ENCODE measurements at regions not wholly inside any gene's neighbourhood (a gene's known extent, or its start where the extent isn't known, plus 50 kb on each side); places are given as distances from the start of the nearest gene placed in this dataset.

- Histone ChIP-seq H2AFZ (ENCODE audit: low read length) (no peak overlapping the region), H3K4me2 (ENCODE audit: low read length) (no peak overlapping the region), H3K4me3 (ENCODE audit: low read depth, low read length, poor library complexity, severe bottlenecking) (no peak overlapping the region), H3K4me1 (ENCODE audit: insufficient read depth, low read length, poor library complexity, severe bottlenecking) (no peaks in the 10 kb centered on the region), H3K27ac (ENCODE audit: low read depth, low read length, poor library complexity, severe bottlenecking) (no peak overlapping the region), H3K36me3 (ENCODE audit: insufficient read depth, low read length) (no peaks in the 10 kb centered on the region), H3K79me2 (ENCODE audit: insufficient read depth, low read depth, low read length) (no peaks in the 10 kb centered on the region), H3K9me2 (ENCODE audit: insufficient read depth, low read length) (no peaks in the 10 kb centered on the region), H3K9me3 (ENCODE audit: low read length) (peaks cover 23% of the 10 kb centered on the region; the same call in 1 of the 2 replicates), H4K20me1 (ENCODE audit: insufficient read depth, low read length) (no peaks in the 10 kb centered on the region)
- TF ChIP-seq EZH2phosphoT487 (IDR thresholded peaks at IDR 0.05; ENCODE audit: borderline replicate concordance, low read depth, low read length) (no peak), CTCF (conservative IDR thresholded peaks at IDR 0.05; ENCODE audit: low read length) (no peak)
- BruUV-seq (replicated peaks): no TSS peak
- POLR2A ChIA-PET: no interaction called here
- intact Hi-C loops (cut with micrococcal nuclease; ENCODE audit: unreplicated experiment): no loop called here
- DNase-seq (ENCODE audit: low spot score): no peak
- CTCF ChIA-PET (ENCODE audit: unreplicated experiment): no interaction called here
Measured at GRCh38 chr11:128311742-128312719, 275.3 kb downstream of the ETS1 start.

GRCh38 chr11:128310676-128311445 is 276.5 kb downstream of the ETS1 start:
- Histone ChIP-seq H3K36me3 (ENCODE audit: insufficient read depth, low read length) (no peaks in the 10 kb centered on the region), H3K9me2 (ENCODE audit: insufficient read depth, low read length) (no peaks in the 10 kb centered on the region), H2AFZ (ENCODE audit: low read length) (no peak overlapping the region), H3K4me2 (ENCODE audit: low read length) (no peak overlapping the region), H3K9me3 (ENCODE audit: low read length) (peaks cover 23% of the 10 kb centered on the region; the same call in 1 of the 2 replicates), H4K20me1 (ENCODE audit: insufficient read depth, low read length) (no peaks in the 10 kb centered on the region), H3K27ac (ENCODE audit: low read depth, low read length, poor library complexity, severe bottlenecking) (no peak overlapping the region), H3K4me1 (ENCODE audit: insufficient read depth, low read length, poor library complexity, severe bottlenecking) (peaks cover 3% of the 10 kb centered on the region), H3K4me3 (ENCODE audit: low read depth, low read length, poor library complexity, severe bottlenecking) (no peak overlapping the region), H3K79me2 (ENCODE audit: insufficient read depth, low read depth, low read length) (no peaks in the 10 kb centered on the region)
- no peak for DNase-seq (ENCODE audit: low spot score)
- TF ChIP-seq CTCF (conservative IDR thresholded peaks at IDR 0.05; ENCODE audit: low read length) (no peak), EZH2phosphoT487 (IDR thresholded peaks at IDR 0.05; ENCODE audit: borderline replicate concordance, low read depth, low read length) (no peak)
- BruUV-seq (replicated peaks): no TSS peak
- intact Hi-C loops (cut with micrococcal nuclease; ENCODE audit: unreplicated experiment): no loop called here
- POLR2A ChIA-PET: no interaction called here
- CTCF ChIA-PET (ENCODE audit: unreplicated experiment): no interaction called here
